HepG2 (cell line): ENCODE measurements at regions not wholly inside any gene's neighbourhood (a gene's known extent, or its start where the extent isn't known, plus 50 kb on each side); places are given as distances from the start of the nearest gene placed in this dataset.

Source experiments
- ATAC-seq: fragments of 200-7000 bp; cut with Tn5 transposase; 3 replicates; pipeline ENCODE4 v1.9.1; 2020; ENCODE audit warnings: mild to moderate bottlenecking, moderate library complexity
- BruUV-seq: library from RNA; stranded (reverse); fragments of 400-500 nt; replicated peaks from 2 replicates; lab custom pipeline; 2021; lab: Mats Ljungman, UMichigan
- CTCF ChIA-PET: fragments of 300-600 bp; formaldehyde crosslinking; extraction: SDS; loops from one replicate; lab custom pipeline; 2021; ENCODE audit warnings: low total read pairs, inconsistent platforms, low intra/inter-chr PET ratio; lab: Yijun Ruan, JAX
- POLR2A ChIA-PET: fragments of 350-600 bp; sonication (Branson Sonifier 250); formaldehyde crosslinking; loops from one replicate; lab custom pipeline; 2020; ENCODE audit warnings: antibody characterized with exemption, inconsistent platforms; lab: Yijun Ruan, JAX
- DNase-seq: peaks from one replicate; pipeline ENCODE4 v3.0.0-alpha.2; 2015; ENCODE audit warnings: low spot score
- FAIRE-seq: peaks from 3 replicates; lab custom pipeline; 2011; peaks lifted over from hg19 to GRCh38; lab: Jason Lieb, UNC
- H2AFZ ChIP-seq: one replicate; pipeline ENCODE4 v1.6.1; 2011; ENCODE audit warnings: low read length, inconsistent platforms
- H3K27ac ChIP-seq: fragments of 300-600 bp; 3 replicates; pipeline ENCODE4 v1.8.0; 2011; ENCODE audit warnings: mixed run types, mild to moderate bottlenecking, mixed read lengths, low read length, inconsistent platforms; ENCODE audit not compliant: insufficient read depth; ENCODE audit errors: extremely low read length
- H3K27me3 ChIP-seq, 2 experiments: fragments of 200-600 bp in 1 of 2; 2 replicates in 1 of 2; 3 replicates in 1 of 2; pipeline versions ENCODE4 v1.6.0 to v1.8.0; 2011; ENCODE audit warnings: low read length in 2 of 2, mild to moderate bottlenecking in 2 of 2, moderate library complexity in 2 of 2, inconsistent platforms in 1 of 2; ENCODE audit not compliant: insufficient read depth in 2 of 2, control insufficient read depth in 1 of 2
- H3K36me3 ChIP-seq, 2 experiments: fragments of 200-600 bp in 1 of 2; replicated peaks in 1 of 2; 2 replicates in 1 of 2; 3 replicates in 1 of 2; pipeline versions ENCODE4 v1.5.1 to v1.8.0; 2011; ENCODE audit warnings: low read length in 2 of 2, inconsistent platforms in 1 of 2; ENCODE audit not compliant: insufficient read depth in 2 of 2, control insufficient read depth in 1 of 2
- H3K4me1 ChIP-seq: 2 replicates; pipeline ENCODE4 v1.5.1; 2012; ENCODE audit warnings: low read length, inconsistent platforms; ENCODE audit not compliant: insufficient read depth
- H3K4me2 ChIP-seq: 2 replicates; pipeline ENCODE4 v1.6.0; 2011; ENCODE audit warnings: low read depth, low read length, inconsistent platforms
- H3K4me3 ChIP-seq, 3 experiments: fragments of 200-600 bp in 1 of 3; sonication (generic), shearing (Covaris generic) in 1 of 3; replicated peaks in 1 of 3; 2 replicates each; pipeline ENCODE4 v1.5.1; 2011 to 2016; ENCODE audit warnings: low read length in 3 of 3, inconsistent platforms in 2 of 3, low read depth in 2 of 3, mild to moderate bottlenecking in 2 of 3, control low read depth in 1 of 3, mixed read lengths in 1 of 3; ENCODE audit not compliant: insufficient read depth in 1 of 3
- H3K79me2 ChIP-seq: one replicate; pipeline ENCODE4 v1.6.1; 2011; ENCODE audit warnings: low read length, inconsistent platforms; ENCODE audit not compliant: insufficient read depth
- H3K9ac ChIP-seq: 2 replicates; pipeline ENCODE4 v1.6.0; 2011; ENCODE audit warnings: mild to moderate bottlenecking, low read depth, low read length, inconsistent platforms; ENCODE audit not compliant: insufficient read depth
- H3K9me3 ChIP-seq: 2 replicates; pipeline ENCODE4 v1.5.1; 2012; ENCODE audit warnings: mild to moderate bottlenecking, low read length
- H4K20me1 ChIP-seq: 2 replicates; pipeline ENCODE4 v1.6.0; 2011; ENCODE audit warnings: inconsistent platforms, mild to moderate bottlenecking, low read length, moderate library complexity; ENCODE audit not compliant: insufficient read depth
- FOXA3 ChIP-seq: IDR thresholded peaks from 2 replicates; pipeline ENCODE4 v1.6.1; 2016; ENCODE audit warnings: missing genetic modification reagents, missing compliant biosample characterization
- GABPA ChIP-seq, 2 experiments: IDR thresholded peaks; 2 replicates each; pipeline ENCODE4 v1.6.1; 2011 to 2016; ENCODE audit warnings: low read depth in 2 of 2, low read length in 1 of 2, missing biosample characterization in 1 of 2, missing genetic modification characterization in 1 of 2
- IRX3 ChIP-seq: sonication (generic); formaldehyde crosslinking; IDR thresholded peaks from 2 replicates; pipeline ENCODE4 v1.8.1; 2023; ENCODE audit warnings: mild to moderate bottlenecking, low read depth, missing genetic modification reagents, borderline replicate concordance
- KAT8 ChIP-seq: IDR thresholded peaks from 2 replicates; pipeline ENCODE4 v1.6.1; 2016; ENCODE audit warnings: missing genetic modification reagents, missing compliant biosample characterization
- MIXL1 ChIP-seq: IDR thresholded peaks from 2 replicates; pipeline ENCODE4 v1.6.1; 2016
- PAWR ChIP-seq: sonication (generic); formaldehyde crosslinking; IDR thresholded peaks from 2 replicates; pipeline ENCODE4 v1.4.0; 2020; ENCODE audit warnings: missing genetic modification reagents, mild to moderate bottlenecking, borderline replicate concordance
- PLRG1 ChIP-seq: fragments of 450-650 bp; conservative IDR thresholded peaks from 2 replicates; pipeline ENCODE4 v1.6.1; 2016
- PPARG ChIP-seq: conservative IDR thresholded peaks from 2 replicates; pipeline ENCODE4 v1.6.1; 2016; ENCODE audit warnings: missing biosample characterization, missing genetic modification reagents
- RARA ChIP-seq: IDR thresholded peaks from 2 replicates; pipeline ENCODE4 v1.6.1; 2016; ENCODE audit warnings: missing genetic modification reagents, missing compliant biosample characterization
- SOX13 ChIP-seq, 3 experiments: fragments of 450-650 bp in 1 of 3; sonication (generic) in 1 of 3; formaldehyde crosslinking in 1 of 3; IDR thresholded peaks in 2 of 3; conservative IDR thresholded peaks in 1 of 3; 2 replicates each; pipeline versions ENCODE4 v1.5.0 to v1.6.1; 2016 to 2020; ENCODE audit warnings: antibody characterized with exemption in 1 of 3, mild to moderate bottlenecking in 1 of 3, missing compliant biosample characterization in 1 of 3, missing genetic modification reagents in 1 of 3, moderate library complexity in 1 of 3
- THAP11 ChIP-seq: IDR thresholded peaks from 2 replicates; pipeline ENCODE4 v1.6.1; 2016; ENCODE audit warnings: missing biosample characterization, missing genetic modification reagents
- XRCC5 ChIP-seq: fragments of 200-400 bp; formaldehyde crosslinking; optimal IDR thresholded peaks from 2 replicates; pipeline ENCODE3; 2017; ENCODE audit warnings: mild to moderate bottlenecking, low read length
- ZFP90 ChIP-seq: sonication (generic); formaldehyde crosslinking; IDR thresholded peaks from 2 replicates; pipeline ENCODE4 v1.8.0; 2022; ENCODE audit warnings: missing genetic modification reagents, mild to moderate bottlenecking, inconsistent platforms, borderline replicate concordance
- ZNF230 ChIP-seq: sonication (generic); formaldehyde crosslinking; IDR thresholded peaks from 2 replicates; pipeline ENCODE4 v1.4.0; 2020; ENCODE audit warnings: mild to moderate bottlenecking, missing genetic modification reagents
- ZNF296 ChIP-seq: sonication (generic); formaldehyde crosslinking; conservative IDR thresholded peaks from 2 replicates; pipeline ENCODE4 v1.5.0; 2020; ENCODE audit warnings: mild to moderate bottlenecking, missing genetic modification reagents
- WGBS: methylation state at CpG from one replicate; pipeline ENCODE4 v1.1.6; 2017; ENCODE audit warnings: low lambda C conversion rate; 5-methylcytosine and 5-hydroxymethylcytosine counted together
- in situ Hi-C: cut with HindIII; loops from 2 replicates; pipeline ENCODE4 v1.10.0; 2017; ENCODE audit warnings: low pct_unique_long_range_greater_than_20kb; ENCODE audit not compliant: extremely low pct_ligation_motif_present
- intact Hi-C: fragments of 100-400 bp; cut with micrococcal nuclease; formaldehyde crosslinking; loops from one replicate; pipeline ENCODE4 v1.10.0; 2022; ENCODE audit not compliant: unreplicated experiment
- TF ChIP-seq, protein P1 (sequence below): IDR thresholded peaks from 2 replicates; pipeline ENCODE4 v1.6.1; 2016
- TF ChIP-seq, protein P2 (sequence below): sonication (generic); formaldehyde crosslinking; IDR thresholded peaks from 2 replicates; pipeline ENCODE4 v1.5.0; 2020; ENCODE audit warnings: mild to moderate bottlenecking, missing genetic modification reagents
- TF ChIP-seq, protein P3 (sequence below): sonication (generic); formaldehyde crosslinking; IDR thresholded peaks from 2 replicates; pipeline ENCODE4 v1.5.0; 2020; ENCODE audit warnings: missing genetic modification reagents
- TF ChIP-seq, protein P4 (sequence below): IDR thresholded peaks from 2 replicates; pipeline ENCODE4 v1.6.1; 2016; ENCODE audit warnings: control low read depth

DNA sequence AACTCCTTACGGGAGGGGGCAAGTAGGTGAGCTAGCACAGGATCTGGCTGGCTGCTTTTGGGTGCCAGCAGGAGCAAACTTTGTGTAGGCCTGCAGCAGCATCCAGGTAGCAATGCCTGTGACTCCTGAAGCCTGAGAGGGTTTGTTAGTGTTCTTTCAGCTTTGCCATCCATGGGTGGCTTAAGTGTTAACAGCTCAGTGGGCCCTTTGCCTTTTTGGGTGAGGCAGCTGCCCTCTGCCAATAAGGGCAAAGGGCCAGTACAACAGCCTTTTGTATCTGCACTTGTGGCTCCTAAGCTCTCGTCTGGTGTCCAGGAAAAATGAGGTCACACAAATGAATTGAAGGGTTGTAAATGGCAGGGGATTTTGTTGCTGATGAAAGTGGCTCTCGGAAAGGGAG lies 359.0 kb upstream of the CHRM2 start (continued):
- TF ChIP-seq, protein P1, sequence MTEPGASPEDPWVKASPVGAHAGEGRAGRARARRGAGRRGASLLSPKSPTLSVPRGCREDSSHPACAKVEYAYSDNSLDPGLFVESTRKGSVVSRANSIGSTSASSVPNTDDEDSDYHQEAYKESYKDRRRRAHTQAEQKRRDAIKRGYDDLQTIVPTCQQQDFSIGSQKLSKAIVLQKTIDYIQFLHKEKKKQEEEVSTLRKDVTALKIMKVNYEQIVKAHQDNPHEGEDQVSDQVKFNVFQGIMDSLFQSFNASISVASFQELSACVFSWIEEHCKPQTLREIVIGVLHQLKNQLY (CRISPR knock-in tag) = no peak
- TF ChIP-seq PAWR (CRISPR knock-in tag) (no peak), PLRG1 (no peak), THAP11 (CRISPR knock-in tag) (no peak), ZNF230 (CRISPR knock-in tag) (no peak)

DNA sequence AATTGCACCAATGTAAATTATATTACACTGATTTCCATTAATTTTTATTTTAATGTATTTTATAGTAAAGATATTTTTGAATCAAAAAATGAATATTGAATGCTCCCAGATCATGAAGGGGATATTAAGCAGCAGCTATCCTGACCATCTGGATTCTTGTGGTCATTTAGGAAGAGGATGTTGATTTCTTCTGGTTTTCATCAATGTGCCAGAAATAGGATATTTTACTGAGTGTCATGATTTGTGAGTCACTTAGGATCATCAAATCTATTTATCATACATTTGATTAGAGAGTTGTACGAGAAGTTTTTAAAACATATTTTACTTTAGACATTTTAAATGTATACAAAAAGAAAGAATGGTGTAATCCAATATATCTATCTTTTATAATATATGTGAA lies 366.3 kb upstream of the CHRM2 start:
- no peak for FAIRE-seq
- in situ Hi-C loops = no loop called here
- 5% methylated on average over 1 of the region's 1 CpG for WGBS
- no peaks in the 10 kb centered on the region; the same call in 1 of the 2 replicates for H3K9me3 ChIP-seq
- H3K27ac ChIP-seq = no peak overlapping the region
- no peak overlapping the region for H3K9ac ChIP-seq
- no peaks in the 10 kb centered on the region for H3K4me1 ChIP-seq
- no peaks in the 10 kb centered on the region for H4K20me1 ChIP-seq
- no peak for ATAC-seq
- DNase-seq = no peak
- POLR2A ChIA-PET = no interaction called here
- intact Hi-C loops = no loop called here
- BruUV-seq = no TSS peak
- no peak overlapping the region for H2AFZ ChIP-seq
- no peaks in the 10 kb centered on the region for H3K36me3 ChIP-seq
- no peaks in the 10 kb centered on the region for H3K27me3 ChIP-seq
- no peak overlapping the region for H3K4me2 ChIP-seq
- no peaks in the 10 kb centered on the region for H3K79me2 ChIP-seq
- CTCF ChIA-PET = no interaction called here
- no peak overlapping the region for H3K4me3 ChIP-seq
- TF ChIP-seq ZFP90 (no peak), PPARG (CRISPR knock-in tag) (no peak), FOXA3 (CRISPR knock-in tag) (no peak), RARA (CRISPR knock-in tag) (no peak), ZNF296 (CRISPR knock-in tag) (no peak), KAT8 (CRISPR knock-in tag) (no peak), GABPA (IDR thresholded peaks at IDR 0.05; ENCODE audit: low read depth, low read length) (no peak), GABPA (CRISPR knock-in tag; IDR thresholded peaks at IDR 0.05; ENCODE audit: low read depth) (no peak), IRX3 (CRISPR knock-in tag) (no peak), SOX13 (IDR thresholded peaks at IDR 0.05) (no peak), SOX13 (CRISPR knock-in tag; conservative IDR thresholded peaks at IDR 0.05 in 1 of 2, IDR thresholded peaks at IDR 0.05 in 1 of 2) (no peak), XRCC5 (no peak), MIXL1 (CRISPR knock-in tag) (no peak)
- TF ChIP-seq, protein P2, sequence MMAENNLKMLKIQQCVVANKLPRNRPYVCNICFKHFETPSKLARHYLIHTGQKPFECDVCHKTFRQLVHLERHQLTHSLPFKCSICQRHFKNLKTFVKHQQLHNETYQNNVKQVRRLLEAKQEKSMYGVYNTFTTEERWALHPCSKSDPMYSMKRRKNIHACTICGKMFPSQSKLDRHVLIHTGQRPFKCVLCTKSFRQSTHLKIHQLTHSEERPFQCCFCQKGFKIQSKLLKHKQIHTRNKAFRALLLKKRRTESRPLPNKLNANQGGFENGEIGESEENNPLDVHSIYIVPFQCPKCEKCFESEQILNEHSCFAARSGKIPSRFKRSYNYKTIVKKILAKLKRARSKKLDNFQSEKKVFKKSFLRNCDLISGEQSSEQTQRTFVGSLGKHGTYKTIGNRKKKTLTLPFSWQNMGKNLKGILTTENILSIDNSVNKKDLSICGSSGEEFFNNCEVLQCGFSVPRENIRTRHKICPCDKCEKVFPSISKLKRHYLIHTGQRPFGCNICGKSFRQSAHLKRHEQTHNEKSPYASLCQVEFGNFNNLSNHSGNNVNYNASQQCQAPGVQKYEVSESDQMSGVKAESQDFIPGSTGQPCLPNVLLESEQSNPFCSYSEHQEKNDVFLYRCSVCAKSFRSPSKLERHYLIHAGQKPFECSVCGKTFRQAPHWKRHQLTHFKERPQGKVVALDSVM (CRISPR knock-in tag) = no peak
- TF ChIP-seq, protein P3, sequence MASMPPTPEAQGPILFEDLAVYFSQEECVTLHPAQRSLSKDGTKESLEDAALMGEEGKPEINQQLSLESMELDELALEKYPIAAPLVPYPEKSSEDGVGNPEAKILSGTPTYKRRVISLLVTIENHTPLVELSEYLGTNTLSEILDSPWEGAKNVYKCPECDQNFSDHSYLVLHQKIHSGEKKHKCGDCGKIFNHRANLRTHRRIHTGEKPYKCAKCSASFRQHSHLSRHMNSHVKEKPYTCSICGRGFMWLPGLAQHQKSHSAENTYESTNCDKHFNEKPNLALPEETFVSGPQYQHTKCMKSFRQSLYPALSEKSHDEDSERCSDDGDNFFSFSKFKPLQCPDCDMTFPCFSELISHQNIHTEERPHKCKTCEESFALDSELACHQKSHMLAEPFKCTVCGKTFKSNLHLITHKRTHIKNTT (CRISPR knock-in tag) = no peak
- TF ChIP-seq, protein P4, sequence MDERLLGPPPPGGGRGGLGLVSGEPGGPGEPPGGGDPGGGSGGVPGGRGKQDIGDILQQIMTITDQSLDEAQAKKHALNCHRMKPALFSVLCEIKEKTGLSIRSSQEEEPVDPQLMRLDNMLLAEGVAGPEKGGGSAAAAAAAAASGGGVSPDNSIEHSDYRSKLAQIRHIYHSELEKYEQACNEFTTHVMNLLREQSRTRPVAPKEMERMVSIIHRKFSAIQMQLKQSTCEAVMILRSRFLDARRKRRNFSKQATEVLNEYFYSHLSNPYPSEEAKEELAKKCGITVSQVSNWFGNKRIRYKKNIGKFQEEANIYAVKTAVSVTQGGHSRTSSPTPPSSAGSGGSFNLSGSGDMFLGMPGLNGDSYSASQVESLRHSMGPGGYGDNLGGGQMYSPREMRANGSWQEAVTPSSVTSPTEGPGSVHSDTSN (CRISPR knock-in tag) = no peak
